Thyroid gland (tissue), 4 donors: ENCODE measurements at regions not wholly inside any gene's neighbourhood (a gene's known extent, or its start where the extent isn't known, plus 50 kb on each side); places are given as distances from the start of the nearest gene placed in this dataset.

Source experiments
- DNase-seq, 2 donors: peaks; one replicate each; pipeline ENCODE4 v3.0.0-alpha.2; 2019
- H3K27ac ChIP-seq, 3 donors: fragments of 200-600 bp; sonication (generic); 1 replicate in 2 of 3; 2 replicates in 1 of 3; pipeline ENCODE4 v1.5.1; 2016 to 2019; ENCODE audit warnings: mild to moderate bottlenecking in 1 of 3, moderate library complexity in 1 of 3
- H3K27me3 ChIP-seq: fragments of 200-600 bp; sonication (generic); one replicate; pipeline ENCODE4 v1.5.1; 2019
- H3K36me3 ChIP-seq, 2 donors: fragments of 200-600 bp; sonication (generic); one replicate each; pipeline ENCODE4 v1.5.1; 2016 to 2019
- H3K4me1 ChIP-seq, 2 donors: fragments of 200-600 bp; sonication (generic); one replicate each; pipeline ENCODE4 v1.5.1; 2017 to 2019
- H3K4me3 ChIP-seq, 3 donors: fragments of 200-600 bp; sonication (generic); replicated peaks in 1 of 3; 1 replicate in 2 of 3; 2 replicates in 1 of 3; pipeline ENCODE4 v1.5.1; 2016; ENCODE audit warnings: mild to moderate bottlenecking in 1 of 3
- H3K9me3 ChIP-seq: fragments of 200-600 bp; sonication (generic); one replicate; pipeline ENCODE4 v1.5.1; 2017
- CTCF ChIP-seq, 6 experiments: fragments of 200-600 bp in 3 of 6; fragments of 450-650 bp in 3 of 6; sonication (generic) in 3 of 6; IDR thresholded peaks; one replicate each; pipeline ENCODE4 v1.5.1; 2016 to 2019; ENCODE audit warnings: antibody characterized with exemption in 6 of 6, mild to moderate bottlenecking in 2 of 6, inconsistent platforms in 1 of 6, moderate library complexity in 1 of 6
- POLR2A ChIP-seq, 2 donors: fragments of 450-650 bp; IDR thresholded peaks; one replicate each; pipeline ENCODE4 v1.6.1; 2017; ENCODE audit warnings: antibody characterized with exemption in 2 of 2, mild to moderate bottlenecking in 2 of 2, moderate library complexity in 1 of 2
- WGBS, 2 donors: methylation state at CpG; one replicate each; pipeline ENCODE4 v1.1.5; 2017; 5-methylcytosine and 5-hydroxymethylcytosine counted together
- intact Hi-C: fragments of 100-400 bp; cut with DNase I; formaldehyde crosslinking; loops from one replicate; pipeline ENCODE4 v1.15.1; 2023

- 56 to 72% methylated on average over 1 of the region's 1 CpG for WGBS, 2 donors
- H3K9me3 ChIP-seq, result no peaks in the 10 kb centered on the region
Measured at GRCh38 chr2:83323038-83323437, 1136.0 kb downstream of the SUCLG1 start.

GRCh38 chr2:83320053-83320452 lies 1139.0 kb downstream of the SUCLG1 start:
- intact Hi-C loops, result no loop called here
- no peak for DNase-seq
- Histone ChIP-seq H3K4me3 (no peak overlapping the region), H3K4me1 (no peaks in the 10 kb centered on the region), H3K36me3 (no peaks in the 10 kb centered on the region), H3K27me3 (no peaks in the 10 kb centered on the region), H3K27ac (no peak overlapping the region), H3K9me3 (no peaks in the 10 kb centered on the region)
- TF ChIP-seq CTCF (IDR thresholded peaks at IDR 0.05) (no peak), POLR2A (IDR thresholded peaks at IDR 0.05) (no peak)

More at GRCh38 chr2:83323038-83323437, 1136.0 kb downstream of the SUCLG1 start:
- Histone ChIP-seq H3K27ac (no peak overlapping the region), H3K36me3 (no peaks in the 10 kb centered on the region), H3K27me3 (no peaks in the 10 kb centered on the region), H3K4me1 (no peaks in the 10 kb centered on the region), H3K4me3 (no peak overlapping the region)
- no peak for TF ChIP-seq POLR2A (IDR thresholded peaks at IDR 0.05)
- TF ChIP-seq CTCF (IDR thresholded peaks at IDR 0.05), result no peak
- DNase-seq, result no peak
- intact Hi-C loops, result no loop called here

- Histone ChIP-seq H3K27me3 (no peaks in the 10 kb centered on the region), H3K27ac (no peak overlapping the region), H3K9me3 (no peaks in the 10 kb centered on the region), H3K4me1 (no peaks in the 10 kb centered on the region), H3K4me3 (no peak overlapping the region), H3K36me3 (no peaks in the 10 kb centered on the region)
- WGBS, 2 donors, result 79 to 90% methylated on average over 11 of the region's 11 CpGs
- intact Hi-C loops, result no loop called here
- DNase-seq, result no peak
- TF ChIP-seq POLR2A (IDR thresholded peaks at IDR 0.05), result no peak
- no peak for TF ChIP-seq CTCF (IDR thresholded peaks at IDR 0.05)
Measured at GRCh38 chr2:83305758-83306378, 1153.2 kb downstream of the SUCLG1 start.

DNA sequence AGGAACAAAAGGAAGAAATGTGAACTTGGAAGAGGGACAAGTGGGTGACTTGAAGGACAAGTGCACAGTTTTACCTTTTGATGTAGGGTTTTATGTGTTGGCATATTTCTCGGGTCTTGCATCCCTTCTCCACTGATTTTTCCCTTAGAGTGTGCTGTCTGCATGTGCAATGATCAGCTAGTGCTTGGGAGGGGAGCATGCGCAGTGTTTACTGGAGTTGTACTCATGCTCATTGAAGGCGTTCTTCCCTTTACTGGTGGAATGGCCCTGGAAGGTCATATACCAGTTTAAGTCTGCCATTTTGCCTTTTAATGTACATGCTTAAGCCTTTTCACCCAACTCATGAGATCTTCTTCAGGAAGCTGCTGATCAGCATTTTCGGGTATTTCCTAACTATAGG lies 1168.0 kb downstream of the SUCLG1 start:
- no peak for TF ChIP-seq CTCF (IDR thresholded peaks at IDR 0.05)
- TF ChIP-seq POLR2A (IDR thresholded peaks at IDR 0.05), result no peak
- WGBS, 2 donors, result 88 to 94% methylated on average over 4 of the region's 4 CpGs
- no peak overlapping the region for H3K27ac ChIP-seq
- H3K4me1 ChIP-seq, result no peaks in the 10 kb centered on the region
- intact Hi-C loops, result no loop called here
- H3K9me3 ChIP-seq, result no peaks in the 10 kb centered on the region
- H3K27me3 ChIP-seq, result no peaks in the 10 kb centered on the region
- H3K4me3 ChIP-seq, result no peak overlapping the region
- no peak for DNase-seq
- H3K36me3 ChIP-seq, result no peaks in the 10 kb centered on the region

- Histone ChIP-seq H3K4me1 (no peaks in the 10 kb centered on the region), H3K36me3 (no peaks in the 10 kb centered on the region), H3K27me3 (no peaks in the 10 kb centered on the region), H3K4me3 (no peak overlapping the region), H3K27ac (no peak overlapping the region), H3K9me3 (no peaks in the 10 kb centered on the region)
- DNase-seq, result no peak
- intact Hi-C loops, result no loop called here
- TF ChIP-seq POLR2A (IDR thresholded peaks at IDR 0.05) (no peak), CTCF (IDR thresholded peaks at IDR 0.05) (no peak)
Measured at GRCh38 chr2:83282841-83283240, 1176.2 kb downstream of the SUCLG1 start.
